SIG-M5 treated with dmso at 0.1 percent for 504 hours (cell line): ENCODE measurements at regions not wholly inside any gene's neighbourhood (a gene's known extent, or its start where the extent isn't known, plus 50 kb on each side); places are given as distances from the start of the nearest gene placed in this dataset.
"Not testable (repeated sequence)": the region's sequence is repeated elsewhere in the genome, so short reads cannot be mapped to it uniquely, and the experiment has no call there.

Experiments used
- DNase-seq: peaks from one replicate; lab custom pipeline; 2025; ENCODE audit not compliant: unreplicated experiment; lab: John Stamatoyannopoulos, UW

DNA sequence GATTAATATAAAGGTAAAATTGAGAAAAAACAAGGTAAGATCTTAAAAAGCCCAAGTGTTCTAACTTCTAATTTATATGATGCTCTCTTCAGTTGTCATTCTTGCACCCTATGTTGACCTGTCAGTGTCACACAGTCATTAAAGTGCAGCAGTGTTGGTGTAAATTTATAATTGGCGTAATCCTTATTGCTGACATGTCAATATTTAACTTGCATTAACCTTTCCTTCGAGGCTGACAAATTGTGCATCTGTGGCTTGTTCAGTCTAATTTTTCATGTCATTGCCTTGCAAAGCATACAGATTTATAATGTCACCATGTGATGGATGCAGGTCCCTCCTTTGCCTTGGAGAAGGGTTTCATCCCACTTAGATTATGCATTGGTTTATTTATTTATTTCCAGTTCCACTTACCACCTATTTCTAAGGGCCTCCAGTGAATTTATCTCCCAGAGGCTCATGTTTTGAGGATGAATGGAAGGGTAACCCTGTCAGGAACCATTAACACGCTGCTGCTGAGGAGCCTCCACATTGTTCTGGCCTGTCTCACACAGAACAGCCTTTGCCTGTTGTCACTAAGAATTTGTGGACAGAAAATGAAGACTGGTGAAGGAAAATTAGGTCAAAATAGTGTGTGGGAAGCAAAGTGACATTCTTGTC is 1098.5 kb upstream of the LCORL start:
- no peak for DNase-seq

DNA sequence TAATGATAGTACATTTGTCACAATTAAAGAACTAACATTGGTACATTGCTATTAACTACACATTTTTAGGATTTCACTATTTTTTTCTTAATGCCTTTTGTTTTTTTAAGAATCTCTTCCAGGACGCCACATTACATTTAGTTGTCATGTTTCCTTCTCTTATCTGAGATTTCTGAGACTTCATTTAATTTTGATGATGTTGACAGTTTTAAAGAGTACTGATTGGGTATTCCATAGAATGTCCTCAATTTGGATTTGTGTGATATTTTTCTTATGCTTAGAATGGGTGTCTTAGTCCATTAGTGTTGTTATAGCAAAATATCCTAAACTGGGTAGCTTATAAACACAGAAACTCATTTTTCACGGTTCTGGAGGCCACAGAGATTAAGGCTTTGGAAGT is 1095.5 kb upstream of the LCORL start:
- no peak for DNase-seq

- DNase-seq: no peak
Measured at GRCh38 chr4:19104176-19104575, 1082.6 kb upstream of the LCORL start.

GRCh38 chr4:19095491-19096046 is 1074.0 kb upstream of the LCORL start:
- no peak for DNase-seq

DNA sequence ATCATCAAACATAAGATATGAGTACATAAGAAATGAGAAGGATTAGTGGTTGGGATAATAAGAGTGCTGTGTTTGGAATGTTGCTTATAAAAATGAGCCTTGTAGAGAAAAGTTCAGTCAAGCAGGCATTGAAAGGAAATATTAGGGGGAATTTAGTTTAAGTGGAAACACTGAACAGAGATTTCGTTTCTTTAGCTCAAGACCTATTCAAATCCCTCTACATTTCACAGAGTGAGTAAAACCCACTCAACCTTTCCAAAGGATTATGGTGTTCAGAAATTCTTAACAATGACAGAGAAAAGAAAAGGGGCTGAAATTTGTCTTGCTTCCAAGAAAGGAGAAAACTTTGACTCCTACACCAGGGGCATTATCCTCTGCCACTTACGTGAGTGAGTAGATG is 1072.4 kb upstream of the LCORL start:
- no peak for DNase-seq

DNA sequence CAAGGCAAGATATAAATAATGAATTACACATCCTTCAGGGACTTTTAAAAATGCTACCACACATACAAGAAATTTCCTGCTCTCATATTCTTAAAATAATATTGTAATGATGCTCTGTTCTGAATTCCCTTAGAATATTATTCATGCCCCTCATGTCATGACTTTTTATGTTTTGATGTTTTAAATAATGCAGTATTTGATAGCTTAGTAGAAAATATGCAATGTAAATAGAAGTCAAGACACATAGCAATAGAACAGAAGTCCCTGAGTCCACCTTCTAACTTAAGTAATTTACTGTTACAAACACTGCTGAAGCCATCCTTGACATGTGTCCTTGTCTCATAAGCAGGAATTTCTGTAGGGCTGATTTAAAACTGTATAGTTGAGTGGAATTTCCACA is 1071.2 kb upstream of the LCORL start:
- DNase-seq: no peak

DNA sequence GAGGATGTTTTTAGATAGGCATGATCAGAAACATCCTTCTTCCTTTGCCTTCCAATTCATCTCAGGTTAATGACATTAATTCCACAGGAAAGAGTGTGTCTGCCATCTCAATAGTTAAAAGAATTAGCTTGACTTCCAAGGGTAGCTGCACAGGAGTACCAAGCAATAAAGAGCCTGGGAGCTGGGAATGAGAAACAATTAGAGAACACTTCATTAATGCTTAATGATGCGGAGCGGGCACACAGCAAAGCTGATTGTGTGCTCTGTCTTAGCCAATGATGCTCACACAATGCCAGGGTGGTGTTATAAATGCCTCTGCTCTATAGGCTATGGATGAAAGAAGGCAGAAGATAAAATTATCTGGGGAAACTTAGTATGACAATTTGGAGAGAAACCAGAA is 1052.5 kb upstream of the LCORL start:
- DNase-seq: no peak

DNA sequence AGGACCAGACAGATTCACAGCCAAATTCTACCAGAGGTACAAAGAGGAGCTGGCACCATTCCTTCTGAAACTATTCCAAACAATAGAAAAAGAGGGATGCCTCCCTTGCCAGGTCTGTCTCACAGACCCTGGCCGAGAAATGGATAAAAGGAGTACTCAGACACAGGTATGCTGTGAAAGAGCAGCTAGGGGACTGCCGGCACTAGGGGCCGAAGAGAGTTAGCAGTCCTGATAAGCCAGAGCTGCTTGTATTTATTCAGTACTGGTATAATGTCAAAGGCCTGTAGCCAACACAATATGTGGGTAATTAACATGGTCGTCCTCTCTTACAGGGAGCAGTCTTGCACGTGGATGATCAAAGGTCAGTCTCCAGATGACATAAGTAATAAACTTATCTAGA is 1042.1 kb upstream of the LCORL start:
- no peak for DNase-seq

- no peak for DNase-seq
Measured at GRCh38 chr4:19054916-19055315, 1033.4 kb upstream of the LCORL start.

DNA sequence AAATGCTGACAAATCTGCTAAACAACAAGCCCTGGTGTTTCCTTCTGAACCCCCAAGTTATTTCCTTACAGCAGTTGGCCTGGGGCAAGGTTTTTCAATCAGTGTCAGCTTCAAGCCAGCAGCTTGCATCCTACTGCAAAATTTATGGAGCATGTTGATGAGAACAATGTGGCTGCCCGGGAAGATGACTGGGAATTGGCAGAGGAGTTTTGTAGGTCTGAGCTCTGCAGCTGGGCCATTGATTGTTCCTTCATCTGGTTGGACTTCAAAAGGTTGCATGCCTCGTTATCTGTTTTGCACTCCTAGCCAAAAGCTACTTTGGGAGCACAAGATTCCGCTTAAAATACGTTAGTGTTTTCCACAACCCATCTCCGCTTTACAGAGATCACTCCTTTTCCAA is 1030.3 kb upstream of the LCORL start:
- no peak for DNase-seq

DNA sequence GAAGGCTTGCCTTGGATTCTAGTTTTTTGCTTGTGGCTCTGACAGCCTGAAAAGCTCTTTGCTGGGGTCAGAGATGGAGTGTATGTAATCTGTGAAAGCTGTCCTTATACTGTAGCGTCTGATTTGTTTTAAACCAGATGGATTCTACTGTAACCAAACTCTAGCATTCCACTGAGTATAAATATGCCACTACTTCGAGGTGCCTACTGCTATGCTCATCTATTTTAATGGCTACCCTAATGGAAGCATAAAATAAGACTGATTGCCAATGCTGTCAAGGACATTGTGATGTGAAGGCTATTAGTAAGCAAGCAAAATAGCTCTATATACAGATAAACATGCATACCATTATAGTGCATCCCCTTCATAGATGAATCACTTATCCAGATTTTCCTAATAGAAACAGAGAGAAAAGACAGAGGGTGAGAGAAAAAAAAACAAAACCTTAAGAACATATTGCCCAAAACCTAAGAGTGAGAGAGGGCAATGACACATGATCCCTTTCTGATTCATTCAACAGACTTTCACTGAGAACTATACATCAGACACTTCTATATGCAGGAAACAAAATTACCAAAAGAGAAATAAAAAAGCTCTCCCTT is 1025.8 kb upstream of the LCORL start:
- DNase-seq: no peak

- DNase-seq: no peak
Measured at GRCh38 chr4:19039816-19040215, 1018.3 kb upstream of the LCORL start.

DNA sequence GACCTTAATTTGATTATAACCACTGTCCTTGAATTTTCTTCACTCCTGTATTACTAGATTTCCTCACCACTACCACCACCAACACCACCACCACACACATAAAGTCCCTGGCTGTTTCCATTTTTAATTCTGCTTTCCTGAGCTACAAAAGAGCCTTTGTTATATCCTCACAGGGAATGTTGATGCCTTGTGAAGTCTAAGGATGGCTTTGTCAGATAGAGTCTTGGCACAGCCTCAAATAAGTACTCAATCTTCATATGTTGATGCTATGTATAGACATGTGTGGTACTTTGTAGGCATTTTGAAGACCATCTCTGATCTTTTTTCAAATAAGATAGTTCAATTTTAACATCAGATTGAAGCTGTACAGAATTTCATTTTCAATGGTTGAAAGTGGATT is 1016.7 kb upstream of the LCORL start:
- DNase-seq: no peak

- DNase-seq: no peak
Measured at GRCh38 chr4:19033816-19034733, 1012.5 kb upstream of the LCORL start.

GRCh38 chr4:19030536-19030935 is 1009.0 kb upstream of the LCORL start:
- DNase-seq: no peak

- DNase-seq: no peak
Measured at GRCh38 chr4:19030048-19030447, 1008.5 kb upstream of the LCORL start.

- DNase-seq: no peak
Measured at GRCh38 chr4:19026281-19026680, 1004.7 kb upstream of the LCORL start.

DNA sequence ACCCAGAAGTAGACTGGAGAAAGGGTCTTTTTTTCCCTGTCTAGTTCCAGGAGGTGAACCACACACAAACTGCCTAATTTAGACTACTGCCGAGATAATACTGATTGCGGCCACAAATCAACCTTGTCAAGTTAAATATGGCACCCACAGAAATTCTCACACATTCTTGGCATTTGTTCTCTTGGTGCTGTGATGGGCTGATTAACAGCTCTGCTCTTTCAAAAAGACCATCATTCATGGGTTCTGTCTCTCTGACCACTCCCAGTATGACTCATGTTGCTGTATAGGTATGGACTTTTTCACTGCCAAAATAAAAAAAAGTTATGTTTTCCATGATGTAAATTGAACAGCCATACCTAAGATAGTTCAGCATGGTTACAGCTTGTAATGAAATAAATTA is 1003.5 kb upstream of the LCORL start:
- no peak for DNase-seq

GRCh38 chr4:19024047-19024446 is 1002.5 kb upstream of the LCORL start:
- DNase-seq: no peak

DNA sequence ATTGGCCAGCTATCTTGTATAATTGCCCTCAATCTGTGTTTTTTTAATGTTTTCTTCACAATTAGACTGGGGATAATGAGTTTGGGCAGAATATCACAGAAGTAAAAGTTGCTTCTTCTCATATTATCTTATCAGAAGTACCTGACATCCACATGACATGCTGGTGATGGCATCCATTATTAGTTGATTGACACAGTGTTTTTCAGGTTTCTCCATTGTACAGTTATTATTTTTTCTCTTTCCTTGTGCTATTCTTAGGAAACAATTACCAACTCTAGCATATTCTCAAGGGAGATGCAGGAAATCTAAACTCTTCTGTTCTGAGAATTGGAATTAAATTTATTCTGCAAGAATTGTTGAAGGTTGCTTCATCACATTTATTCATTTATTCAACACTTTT is 1000.1 kb upstream of the LCORL start:
- DNase-seq: no peak

- not testable (repeated sequence) for DNase-seq
Measured at GRCh38 chr4:19016550-19016949, 995.0 kb upstream of the LCORL start.

- DNase-seq: no peak
Measured at GRCh38 chr4:19014594-19014993, 993.0 kb upstream of the LCORL start.
